GM18907 (cell line): ENCODE measurements at regions not wholly inside any gene's neighbourhood (a gene's known extent, or its start where the extent isn't known, plus 50 kb on each side); places are given as distances from the start of the nearest gene placed in this dataset.
"Not testable (repeated sequence)": the region's sequence is repeated elsewhere in the genome, so short reads cannot be mapped to it uniquely, and the experiment has no call there.

ENCODE experiments used
- ATAC-seq: cut with Tn5 transposase; IDR thresholded peaks from one replicate; pipeline ENCODE4 v1.9.1; 2021; ENCODE audit warnings: mild to moderate bottlenecking, moderate library complexity; ENCODE audit not compliant: unreplicated experiment

GRCh38 chr2:189231719-189232323 is 52.3 kb upstream of the COL5A2 start:
- no peak for ATAC-seq

- ATAC-seq: peak; percentile 95
These were observed 53.3 kb upstream of the COL5A2 start for GRCh38 chr2:189232759-189233406.

- no peak for ATAC-seq
These were observed 54.0 kb upstream of the COL5A2 start for GRCh38 chr2:189233527-189233926.

DNA sequence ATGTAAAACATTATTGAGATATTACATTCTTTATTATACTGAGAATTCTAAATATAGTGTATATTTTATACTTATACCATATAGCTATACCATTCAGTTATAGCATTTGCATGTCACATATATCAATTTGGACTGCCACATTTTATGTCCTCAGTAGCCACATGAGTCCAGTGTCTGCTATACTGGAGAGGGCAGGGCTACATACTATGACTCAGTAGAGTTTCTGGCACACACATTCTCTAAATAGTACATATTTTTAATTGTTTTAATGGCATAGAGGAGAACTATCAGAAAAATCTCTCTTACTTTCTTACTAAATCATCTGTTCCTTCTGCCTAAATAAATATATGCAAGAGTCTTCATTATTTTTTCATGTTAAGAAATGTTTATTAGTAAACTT is 55.4 kb upstream of the COL5A2 start:
- ATAC-seq: no peak

DNA sequence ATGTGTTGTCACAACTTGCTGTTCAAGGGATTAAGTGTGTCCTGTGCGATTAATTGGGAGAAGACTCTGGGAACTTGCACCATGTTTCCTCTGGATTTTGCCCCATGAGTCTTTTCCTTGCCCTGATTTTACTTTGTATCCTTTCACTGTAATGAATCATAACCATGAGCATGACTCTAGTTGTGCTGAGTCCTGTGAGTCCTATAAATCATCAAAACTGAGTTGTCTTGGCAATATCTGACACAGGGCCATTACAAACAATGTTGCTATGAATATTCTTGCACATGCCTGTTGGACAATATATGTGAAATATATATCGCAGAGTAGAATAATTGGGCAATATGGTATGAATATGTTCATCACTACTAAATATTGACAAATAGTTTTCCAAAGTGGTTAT is 56.5 kb upstream of the COL5A2 start:
- ATAC-seq: no peak

GRCh38 chr2:189238903-189239302 is 59.3 kb upstream of the COL5A2 start:
- ATAC-seq: no peak

DNA sequence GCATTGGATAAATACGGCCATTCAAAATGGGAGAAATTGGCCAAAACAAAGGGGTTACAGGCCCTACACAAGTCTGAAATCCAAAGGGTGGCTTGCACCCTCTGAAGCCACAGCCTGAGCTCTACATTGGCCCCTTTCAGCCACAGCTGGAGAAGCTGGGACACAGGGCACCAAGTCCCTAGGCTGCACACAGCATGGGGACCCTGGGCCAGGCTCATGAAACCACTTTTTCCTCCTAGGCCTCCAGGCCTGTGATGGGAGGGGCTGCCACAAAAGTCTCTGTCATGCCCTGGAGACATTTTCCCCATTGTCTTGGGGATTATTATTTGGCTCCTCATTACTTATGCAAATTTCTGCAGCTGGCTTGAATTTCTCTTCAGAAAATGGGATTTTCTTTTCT is 64.3 kb upstream of the COL5A2 start:
- not testable (repeated sequence) for ATAC-seq

GRCh38 chr2:189247276-189247675 is 67.7 kb upstream of the COL5A2 start:
- ATAC-seq: no peak

GRCh38 chr2:189248141-189248540 is 68.6 kb upstream of the COL5A2 start:
- no peak for ATAC-seq

DNA sequence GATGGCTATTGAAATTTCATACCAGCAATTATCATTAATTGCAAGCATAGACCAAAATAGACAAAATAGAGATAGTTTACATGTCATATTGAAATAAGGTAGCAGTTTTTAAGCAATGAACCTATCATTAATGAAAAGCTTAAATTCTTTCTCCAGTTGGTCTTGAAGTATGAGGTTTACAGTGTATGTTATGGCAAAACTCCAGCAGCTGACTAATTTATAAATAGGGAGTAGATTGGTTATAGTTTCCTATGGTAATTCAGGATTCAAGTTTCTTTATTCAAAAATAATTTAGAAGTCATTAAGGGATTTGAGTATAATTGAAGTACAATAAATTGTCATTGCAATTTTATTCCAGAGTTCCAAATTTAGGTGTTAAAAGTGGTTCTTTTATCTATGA is 69.6 kb upstream of the COL5A2 start:
- no peak for ATAC-seq

GRCh38 chr2:189249901-189250300 is 70.3 kb upstream of the COL5A2 start:
- no peak for ATAC-seq

DNA sequence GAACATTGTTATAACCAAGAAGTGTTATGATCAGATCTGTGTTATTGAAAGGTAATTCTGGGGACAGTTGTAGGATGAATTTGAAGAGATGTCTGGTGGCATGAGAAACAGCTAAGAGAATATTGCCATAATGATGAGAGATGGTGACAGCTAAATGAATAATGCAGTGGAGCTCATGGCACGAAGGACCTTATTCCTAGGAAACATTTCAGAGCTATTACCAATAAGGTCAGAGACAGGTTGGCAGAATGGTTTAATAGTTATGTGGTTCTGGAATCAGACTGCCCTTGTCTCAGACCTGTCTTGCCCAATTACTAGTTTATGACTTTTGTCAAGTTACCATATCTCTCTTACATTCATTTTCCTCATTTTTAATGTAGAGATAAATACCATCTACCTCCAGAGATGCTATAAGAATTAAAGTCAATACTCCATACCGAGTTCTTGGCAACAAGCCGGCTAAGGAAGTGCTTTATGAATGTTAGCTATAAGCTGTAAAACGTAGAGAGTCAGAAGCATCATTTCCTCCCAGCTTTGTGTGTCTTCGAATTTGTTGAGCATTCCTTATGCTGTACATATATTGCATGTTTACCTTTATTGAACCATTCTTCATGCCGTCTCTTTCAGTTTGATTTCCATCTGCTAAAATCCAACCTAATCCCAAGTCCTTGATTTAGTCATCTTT is 73.6 kb upstream of the COL5A2 start:
- ATAC-seq: no peak

- no peak for ATAC-seq
These were observed 74.3 kb upstream of the COL5A2 start for GRCh38 chr2:189253836-189254235.

GRCh38 chr2:189254268-189254883 is 74.8 kb upstream of the COL5A2 start:
- ATAC-seq: no peak

DNA sequence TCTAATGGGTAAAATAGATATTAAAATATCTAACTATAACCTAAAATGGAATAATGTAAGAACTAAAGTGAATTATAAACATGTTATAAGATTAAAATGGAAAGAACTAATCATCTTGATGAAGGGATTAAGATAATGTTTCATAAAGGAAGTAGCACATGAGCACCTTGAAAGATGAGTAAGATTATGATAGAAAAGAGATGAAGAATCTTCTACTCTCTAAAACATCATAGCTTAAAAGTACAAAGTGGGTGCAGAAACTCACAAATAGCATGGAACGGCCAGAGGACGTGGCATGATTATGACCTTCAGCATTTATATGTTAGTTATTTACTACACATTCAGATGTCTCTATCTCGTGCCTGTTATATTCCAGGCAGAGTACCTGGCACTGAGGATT is 76.2 kb upstream of the COL5A2 start:
- ATAC-seq: no peak

DNA sequence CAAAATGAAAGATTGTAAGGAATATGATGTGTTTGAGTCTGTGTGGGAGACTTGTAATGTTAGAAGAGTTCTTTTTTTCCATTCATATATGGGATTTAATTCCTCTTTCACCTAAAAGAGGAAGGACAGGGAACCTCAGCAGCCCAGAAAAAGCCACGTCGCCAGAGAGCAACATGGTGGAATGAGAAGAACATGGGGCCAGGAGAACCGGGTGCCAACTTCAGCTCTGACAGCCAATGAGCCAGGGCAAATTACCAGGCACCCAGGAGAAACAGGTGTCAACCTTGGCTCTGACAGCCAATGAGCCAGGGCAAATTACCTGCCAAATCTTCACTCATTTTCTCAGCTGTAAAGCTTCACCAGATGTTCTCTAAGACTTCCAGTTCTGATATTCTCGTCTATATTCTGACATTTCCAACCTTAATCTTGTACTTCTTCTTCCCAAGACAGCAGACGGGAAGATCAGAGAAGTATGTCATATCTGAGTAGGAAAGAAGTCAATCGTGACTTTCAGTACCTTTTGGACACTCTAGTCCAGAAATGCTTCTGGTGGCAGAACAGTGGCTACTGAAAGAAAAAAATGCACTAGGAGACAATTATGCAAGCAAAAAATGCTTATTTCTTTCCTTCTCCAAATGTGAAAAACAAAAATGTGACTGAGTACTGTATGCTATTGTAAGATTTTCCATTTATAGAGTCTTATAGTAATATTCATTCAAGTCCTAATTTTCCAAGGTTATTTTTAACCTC is 79.2 kb upstream of the COL5A2 start:
- ATAC-seq: no peak

- no peak for ATAC-seq
These were observed 80.8 kb upstream of the COL5A2 start for GRCh38 chr2:189260361-189260814.

- no peak for ATAC-seq
These were observed 81.9 kb upstream of the COL5A2 start for GRCh38 chr2:189261431-189261841.

DNA sequence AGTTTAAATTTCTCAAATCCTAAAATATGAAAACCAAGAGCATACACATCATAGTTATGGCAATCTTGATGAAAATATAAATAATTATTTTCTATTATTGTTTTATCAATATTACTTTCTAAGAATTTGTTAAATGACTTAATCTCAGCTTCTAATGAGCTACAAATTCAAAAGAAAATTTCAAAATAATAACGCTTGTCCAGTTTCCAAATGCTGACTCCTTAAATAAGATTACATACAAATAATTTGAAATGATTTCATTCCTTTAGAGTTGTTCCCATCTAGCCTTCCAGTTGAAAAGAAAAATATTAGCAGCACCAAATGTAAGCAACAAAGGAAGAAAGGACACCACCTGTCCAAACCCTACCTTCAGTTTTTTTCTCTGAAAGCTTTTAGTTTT is 82.4 kb upstream of the COL5A2 start:
- ATAC-seq: no peak

DNA sequence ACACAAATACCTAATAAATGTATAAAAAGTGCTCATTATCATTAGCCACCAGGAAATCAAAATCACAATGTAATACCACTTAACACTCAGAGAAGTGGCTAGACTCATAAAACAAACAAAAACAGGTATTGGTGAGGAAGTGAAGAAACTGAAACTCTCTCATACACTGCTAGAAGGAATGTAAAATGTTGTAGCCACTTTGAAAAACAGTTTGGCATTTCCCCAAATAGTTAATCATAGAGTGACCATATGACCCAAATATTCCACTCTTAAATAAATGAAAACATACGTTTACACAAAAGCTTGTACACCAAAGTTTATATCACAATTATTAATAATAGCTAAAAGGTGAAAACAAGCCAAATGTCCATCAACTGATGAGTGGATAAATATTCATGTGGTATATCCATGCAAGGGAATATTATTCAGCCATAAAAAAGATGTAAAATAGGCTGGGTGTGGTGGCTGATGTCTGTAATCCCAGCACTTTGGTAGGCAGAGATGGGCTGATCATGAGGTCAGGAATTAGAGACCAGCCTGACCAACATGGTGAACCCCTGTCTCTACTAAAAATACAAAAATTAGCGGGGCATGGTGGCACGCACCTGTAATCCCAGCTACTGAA is 86.2 kb upstream of the COL5A2 start:
- no peak for ATAC-seq

DNA sequence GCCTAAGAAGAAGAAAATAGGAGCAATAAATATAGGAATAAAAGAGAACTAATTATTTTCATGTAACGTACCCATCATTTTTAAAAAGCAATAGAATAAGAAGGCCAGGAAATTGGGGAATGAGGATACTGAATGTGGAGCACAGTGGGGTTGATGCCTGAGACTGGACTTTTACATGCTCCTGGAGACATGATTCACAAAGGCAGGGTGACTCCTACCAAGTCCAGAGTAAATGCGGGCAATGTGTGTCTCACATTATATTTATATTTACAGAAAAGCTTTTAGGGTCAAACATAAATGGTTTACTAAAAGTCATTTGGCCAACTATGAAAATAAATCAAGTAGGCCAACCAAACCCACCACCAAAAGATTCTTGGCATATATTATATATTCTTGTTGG is 87.9 kb upstream of the COL5A2 start:
- ATAC-seq: no peak
